RWPE1 (cell line): ENCODE measurements at regions not wholly inside any gene's neighbourhood (a gene's known extent, or its start where the extent isn't known, plus 50 kb on each side); places are given as distances from the start of the nearest gene placed in this dataset.
A peak's percentile ranks its signal among the peaks of the same experiment; 100 is the strongest.

ENCODE experiments used
- CTCF ChIA-PET: fragments of 350-600 bp; sonication (Branson Sonifier 250); formaldehyde crosslinking; extraction: SDS; loops from one replicate; lab custom pipeline; 2021; lab: Yijun Ruan, JAX
- POLR2A ChIA-PET: fragments of 400-600 bp; formaldehyde crosslinking; extraction: SDS; loops from one replicate; lab custom pipeline; 2020; ENCODE audit warnings: antibody characterized with exemption; ENCODE audit not compliant: low non-redundant PET; lab: Yijun Ruan, JAX
- DNase-seq: peaks from one replicate; pipeline ENCODE4 v3.0.0; 2012; ENCODE audit warnings: low spot score
- H3K27ac ChIP-seq: fragments of 450-650 bp; 2 replicates; pipeline ENCODE4 v1.5.1; 2017
- CTCF ChIP-seq: fragments of 450-650 bp; conservative IDR thresholded peaks from 2 replicates; pipeline ENCODE4 v1.5.1; 2017; ENCODE audit warnings: low read depth, mild to moderate bottlenecking

DNA sequence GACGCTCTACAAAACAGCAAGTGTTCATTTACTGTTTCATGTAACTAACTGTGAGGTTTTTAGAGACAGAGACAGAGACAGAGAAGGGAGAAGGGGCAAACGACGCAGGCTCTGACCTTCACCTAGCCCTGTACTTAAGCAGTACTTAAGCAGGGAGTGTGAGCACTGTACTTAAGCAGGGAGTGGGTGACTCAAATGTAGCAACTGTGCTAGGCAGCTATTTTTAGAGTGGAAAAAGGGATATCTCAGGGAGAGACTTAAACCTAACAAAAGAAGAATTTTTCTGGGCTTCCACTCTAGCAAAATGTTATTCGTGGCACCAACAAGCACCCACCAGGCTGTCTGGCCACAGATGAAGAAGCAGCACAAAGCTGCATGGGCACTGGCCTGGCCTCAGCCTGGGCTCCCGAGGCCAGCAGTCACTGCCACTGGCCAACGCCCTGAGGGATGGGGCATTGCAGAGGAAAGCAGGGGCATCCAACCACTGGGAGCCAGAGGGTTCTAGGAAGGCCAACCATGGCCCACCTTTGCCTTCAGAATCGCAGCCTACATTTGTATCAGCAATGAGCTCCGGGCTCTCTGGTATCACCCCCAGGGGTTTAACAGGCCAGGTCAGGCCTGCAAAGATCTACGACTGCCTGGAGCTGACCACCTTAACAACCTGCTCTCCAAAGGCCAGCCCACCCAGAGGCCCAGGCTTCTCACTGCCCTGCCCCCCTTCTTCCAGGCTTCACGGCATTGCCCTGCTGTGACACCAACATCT, 154.3 kb downstream of the TTC32 start:
- DNase-seq = no peak
- no peak for TF ChIP-seq CTCF
- CTCF ChIA-PET = interaction anchor here (0.6 kb wide), 2 partner anchors 61 to 606 kb away, joined by 3 to 5 read pairs; no protein-coding TSS in a partner anchor
- POLR2A ChIA-PET = no interaction called here
- no peak overlapping the region for H3K27ac ChIP-seq

DNA sequence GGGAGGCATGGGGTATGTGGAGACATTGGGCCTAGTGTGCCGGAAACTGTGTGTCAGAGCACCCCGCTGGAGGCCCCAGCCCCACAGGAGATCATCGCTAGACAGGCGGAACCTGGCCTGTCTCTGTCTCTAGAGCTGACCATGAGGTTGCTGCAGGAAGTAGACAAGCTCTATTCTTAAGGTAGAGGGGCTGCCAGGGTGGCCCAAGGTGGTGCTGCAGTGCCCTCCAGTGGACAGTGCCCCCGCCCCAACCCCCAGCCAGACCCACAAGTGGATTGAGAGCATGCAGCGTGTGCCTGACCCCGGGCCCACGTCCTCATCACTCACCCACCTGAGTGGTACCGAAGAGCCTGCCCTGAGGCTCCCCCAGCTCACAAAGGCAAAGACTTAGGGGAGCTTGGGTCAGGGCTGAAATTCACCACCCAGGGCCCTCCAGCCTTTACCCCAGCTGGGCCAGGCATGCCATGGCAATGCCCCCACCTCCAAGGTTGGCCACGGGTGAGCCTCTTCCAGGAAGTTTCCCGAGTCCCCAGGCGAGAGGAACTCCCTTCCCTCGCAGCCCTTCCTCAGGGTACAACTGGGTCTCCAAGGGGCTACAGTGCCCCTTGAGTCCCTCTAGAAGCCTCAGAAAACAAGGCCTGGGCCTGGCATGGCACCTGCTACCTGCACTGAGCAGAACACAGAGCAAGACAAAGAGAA, 155.0 kb downstream of the TTC32 start:
- no peak for TF ChIP-seq CTCF
- ChIA-PET POLR2A (no interaction called here), CTCF (interaction anchor here (0.6 kb wide), 1 partner anchor 115 kb away, joined by 5 read pairs; no protein-coding TSS in a partner anchor)
- H3K27ac ChIP-seq = no peak overlapping the region
- DNase-seq = peak; percentile 25

GRCh38 chr2:19746137-19746600, 155.6 kb downstream of the TTC32 start:
- POLR2A ChIA-PET = no interaction called here
- no peak overlapping the region for H3K27ac ChIP-seq
- CTCF ChIA-PET = interaction anchor here (0.6 kb wide), 1 partner anchor 115 kb away, joined by 5 read pairs; no protein-coding TSS in a partner anchor
- no peak for TF ChIP-seq CTCF
- DNase-seq = no peak

- TF ChIP-seq CTCF = no peak
- H3K27ac ChIP-seq = no peak overlapping the region
- ChIA-PET POLR2A (no interaction called here), CTCF (no interaction called here)
- DNase-seq = no peak
Observed at GRCh38 chr2:19745318-19746136, 156.3 kb downstream of the TTC32 start.

- TF ChIP-seq CTCF = no peak
- ChIA-PET POLR2A (no interaction called here), CTCF (interaction anchor here (0.6 kb wide), 1 partner anchor 481 kb away, joined by 3 read pairs; no protein-coding TSS in a partner anchor)
- no peak for DNase-seq
- no peak overlapping the region for H3K27ac ChIP-seq
Observed at GRCh38 chr2:19744456-19745199, 157.2 kb downstream of the TTC32 start.
